GM20000 (cell line): ENCODE measurements at regions not wholly inside any gene's neighbourhood (a gene's known extent, or its start where the extent isn't known, plus 50 kb on each side); places are given as distances from the start of the nearest gene placed in this dataset.

Source experiments
- DNase-seq: peaks from one replicate; pipeline ENCODE4 v3.0.0; 2012; ENCODE audit warnings: low spot score
- CTCF ChIP-seq: IDR thresholded peaks from 2 replicates; pipeline ENCODE4 v1.5.1; 2012; ENCODE audit warnings: mild to moderate bottlenecking, control low read depth; ENCODE audit errors: extremely low read depth, missing control alignments

DNA sequence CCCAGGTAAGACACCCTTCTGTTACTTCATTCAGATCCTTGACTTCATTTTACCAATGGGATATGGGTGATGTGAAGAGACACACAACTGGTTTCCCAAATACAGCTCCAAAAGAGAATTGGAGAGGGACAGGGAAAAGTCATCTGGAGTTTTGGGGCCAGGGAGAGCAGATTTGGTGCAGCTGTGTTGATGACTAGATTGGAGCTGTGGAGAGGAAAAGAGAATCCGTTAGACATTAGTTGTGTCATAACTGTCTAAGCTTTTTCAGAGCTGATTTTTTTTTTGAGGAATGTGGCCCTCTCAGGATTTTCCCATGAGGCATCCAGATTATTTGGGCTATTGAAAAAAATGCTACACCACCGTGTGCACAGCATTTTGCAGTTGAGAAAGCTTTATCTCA is 423.4 kb downstream of the DMAC1 start:
- TF ChIP-seq CTCF: no peak
- no peak for DNase-seq

GRCh38 chr9:7375013-7375511 is 424.5 kb downstream of the DMAC1 start:
- no peak for TF ChIP-seq CTCF
- no peak for DNase-seq

- no peak for DNase-seq
- no peak for TF ChIP-seq CTCF
These were observed 428.6 kb downstream of the DMAC1 start for GRCh38 chr9:7370988-7371387.

DNA sequence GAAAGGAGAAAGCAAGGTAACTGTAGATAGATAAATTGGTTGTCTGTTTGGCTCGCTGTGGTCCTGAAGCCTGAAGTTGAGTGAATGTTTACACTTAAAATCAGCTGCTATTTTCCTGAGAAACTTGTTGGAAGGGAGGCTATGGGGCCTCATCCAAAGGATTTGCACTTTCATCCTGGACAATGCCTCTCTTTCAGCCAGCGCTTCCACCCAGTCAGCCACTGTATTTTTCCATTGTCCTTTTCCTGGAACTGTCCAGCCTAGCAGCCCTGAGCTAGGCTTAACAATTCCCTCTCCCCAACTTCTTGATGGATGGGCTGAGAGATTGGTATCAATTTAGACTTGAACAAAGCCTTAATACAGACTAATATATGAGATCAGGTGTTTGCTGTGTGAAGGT is 429.2 kb downstream of the DMAC1 start:
- DNase-seq: no peak
- TF ChIP-seq CTCF: no peak

DNA sequence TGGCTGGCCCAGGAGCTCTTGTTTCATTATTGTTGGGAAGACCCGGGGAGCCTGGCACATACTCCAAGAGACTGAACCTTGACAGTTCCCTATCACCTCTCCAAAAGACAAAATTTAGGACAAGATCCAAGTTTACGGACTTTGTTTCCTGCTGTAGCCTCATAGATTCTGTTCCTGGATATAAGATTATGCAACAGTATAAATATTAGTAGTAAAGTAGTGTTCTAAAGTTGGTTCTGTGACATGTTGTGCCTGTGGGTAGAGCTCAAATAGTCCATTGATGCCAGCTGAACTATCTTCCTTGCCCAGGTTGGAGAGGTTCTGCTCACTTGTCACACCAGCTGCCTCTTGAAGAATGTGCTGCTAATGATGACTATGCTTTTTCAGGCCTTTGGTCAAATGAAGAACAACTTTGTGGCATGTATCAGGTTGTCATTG is 430.2 kb downstream of the DMAC1 start:
- DNase-seq: no peak
- TF ChIP-seq CTCF: no peak

DNA sequence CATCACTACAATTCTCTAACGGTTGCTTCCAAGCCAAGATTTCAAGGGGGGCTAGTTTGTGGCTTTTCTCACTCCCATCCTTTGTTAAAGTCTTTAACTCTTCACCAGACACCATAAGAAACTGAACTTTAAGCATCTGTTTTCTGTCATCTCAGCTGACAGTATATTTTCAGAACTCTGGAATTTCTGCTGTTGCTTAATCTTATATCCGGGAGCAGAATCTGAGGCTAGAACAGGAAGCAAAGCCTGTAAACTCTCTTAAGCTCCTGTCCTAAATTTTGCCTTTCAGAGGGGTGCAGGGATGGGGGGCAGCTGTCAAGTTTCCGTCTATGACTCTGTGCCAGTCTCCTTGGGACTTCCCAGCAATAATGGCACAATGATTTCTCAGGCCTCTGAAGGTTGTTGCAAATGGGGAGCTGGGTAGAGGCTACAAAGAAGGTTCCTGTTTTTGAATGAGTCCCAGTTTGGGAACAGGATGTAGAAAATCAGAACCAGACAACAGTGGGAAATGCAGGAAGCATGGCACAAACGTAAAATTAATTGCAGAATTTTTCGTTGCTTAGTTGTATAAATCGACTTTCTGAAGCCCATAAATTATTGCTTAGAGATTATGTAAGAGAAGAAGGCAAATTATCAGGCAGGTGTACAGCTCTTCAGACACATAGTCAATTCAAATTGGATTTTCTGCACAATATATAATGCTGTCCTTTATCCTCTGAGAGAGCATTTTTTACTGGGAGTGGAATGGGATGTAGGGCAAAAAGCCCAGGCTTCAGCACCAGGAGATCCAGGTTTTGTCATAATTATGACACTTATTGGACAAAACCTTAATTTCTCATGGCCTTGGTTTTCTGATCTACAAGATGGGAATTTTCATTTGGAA is 430.9 kb downstream of the DMAC1 start:
- TF ChIP-seq CTCF: no peak
- DNase-seq: no peak

DNA sequence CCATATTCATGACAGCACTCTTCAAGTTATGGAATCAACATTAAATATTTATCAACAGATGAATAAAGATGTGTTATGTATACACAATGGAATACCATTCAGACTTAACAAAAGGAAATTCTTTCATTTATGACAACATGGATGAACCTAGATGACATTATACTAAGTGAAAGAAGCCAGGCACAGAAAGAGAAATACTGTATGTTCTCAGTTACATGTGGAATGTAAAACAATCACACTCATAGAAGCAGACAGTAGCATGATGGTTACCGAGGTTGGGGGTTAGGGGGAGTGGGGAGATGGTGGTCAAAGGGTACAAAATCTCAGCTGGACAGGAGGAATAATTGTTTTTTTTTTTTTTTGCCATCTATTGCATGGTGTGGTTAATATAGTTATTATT is 431.9 kb downstream of the DMAC1 start:
- TF ChIP-seq CTCF: no peak
- DNase-seq: no peak
